Trophoblast cell (in vitro differentiated cells and primary cell): ENCODE measurements at regions not wholly inside any gene's neighbourhood (a gene's known extent, or its start where the extent isn't known, plus 50 kb on each side); places are given as distances from the start of the nearest gene placed in this dataset.

Experiments
- DNase-seq, 2 donors: peaks; one replicate each; pipeline ENCODE4 v3.0.0-alpha.2; 2016
- H2AFZ ChIP-seq: 2 replicates; pipeline ENCODE4 v1.6.1; 2013; ENCODE audit warnings: low read length, moderate library complexity, mild to moderate bottlenecking; ENCODE audit not compliant: insufficient read depth, poor library complexity
- H2AK5ac ChIP-seq: 2 replicates; pipeline ENCODE4 v1.6.1; 2013; ENCODE audit warnings: mild to moderate bottlenecking, low read length
- H2BK120ac ChIP-seq: 2 replicates; pipeline ENCODE4 v1.6.1; 2013; ENCODE audit warnings: low read length, mild to moderate bottlenecking, moderate library complexity; ENCODE audit not compliant: insufficient read depth, poor library complexity
- H2BK12ac ChIP-seq: 2 replicates; pipeline ENCODE4 v1.6.1; 2013; ENCODE audit warnings: mild to moderate bottlenecking, low read length, moderate library complexity
- H2BK5ac ChIP-seq: 2 replicates; pipeline ENCODE4 v1.6.1; 2013; ENCODE audit warnings: low read length, low read depth, moderate library complexity, mild to moderate bottlenecking; ENCODE audit not compliant: poor library complexity
- H3K14ac ChIP-seq: 2 replicates; pipeline ENCODE4 v1.6.1; 2013; ENCODE audit warnings: mild to moderate bottlenecking, low read length
- H3K18ac ChIP-seq: 2 replicates; pipeline ENCODE4 v1.6.1; 2013; ENCODE audit warnings: mild to moderate bottlenecking, low read length
- H3K23ac ChIP-seq: 2 replicates; pipeline ENCODE4 v1.6.1; 2013; ENCODE audit warnings: low read length
- H3K27ac ChIP-seq: 2 replicates; pipeline ENCODE4 v1.5.1; 2013; ENCODE audit warnings: low read depth, mild to moderate bottlenecking, inconsistent platforms, low read length, moderate library complexity
- H3K27me3 ChIP-seq: 2 replicates; pipeline ENCODE4 v1.6.1; 2013; ENCODE audit warnings: inconsistent platforms, mild to moderate bottlenecking, low read length, moderate library complexity; ENCODE audit not compliant: insufficient read depth
- H3K36me3 ChIP-seq, 2 experiments: 1 replicate in 1 of 2; 2 replicates in 1 of 2; pipeline ENCODE4 v1.6.1; 2013; ENCODE audit warnings: low read length in 2 of 2, mild to moderate bottlenecking in 2 of 2, moderate library complexity in 1 of 2; ENCODE audit not compliant: insufficient read depth in 2 of 2, control insufficient read depth in 1 of 2
- H3K4ac ChIP-seq: 2 replicates; pipeline ENCODE4 v1.6.1; 2013; ENCODE audit warnings: low read depth, mild to moderate bottlenecking, low read length, moderate library complexity
- H3K4me1 ChIP-seq, 2 experiments: 1 replicate in 1 of 2; 2 replicates in 1 of 2; pipeline ENCODE4 v1.6.1; 2013; ENCODE audit warnings: low read length in 2 of 2, mild to moderate bottlenecking in 2 of 2, moderate library complexity in 1 of 2; ENCODE audit not compliant: insufficient read depth in 2 of 2, control insufficient read depth in 1 of 2
- H3K4me2 ChIP-seq: 2 replicates; pipeline ENCODE4 v1.6.1; 2013; ENCODE audit warnings: inconsistent platforms, mild to moderate bottlenecking, low read length, moderate library complexity
- H3K4me3 ChIP-seq: 2 replicates; pipeline ENCODE4 v1.5.1; 2013; ENCODE audit warnings: mild to moderate bottlenecking, low read depth, low read length, inconsistent platforms
- H3K79me1 ChIP-seq: one replicate; pipeline ENCODE4 v1.6.1; 2013; ENCODE audit warnings: low read length
- H3K79me2 ChIP-seq: 2 replicates; pipeline ENCODE4 v1.6.1; 2013; ENCODE audit warnings: low read length, mild to moderate bottlenecking; ENCODE audit not compliant: control insufficient read depth, insufficient read depth, poor library complexity
- H3K9ac ChIP-seq: 2 replicates; pipeline ENCODE4 v1.6.1; 2013; ENCODE audit warnings: mild to moderate bottlenecking, low read length
- H3K9me3 ChIP-seq: 2 replicates; pipeline ENCODE4 v1.6.1; 2013; ENCODE audit warnings: low read depth, mild to moderate bottlenecking, control low read depth, inconsistent platforms, low read length; ENCODE audit not compliant: insufficient read depth
- H4K12ac ChIP-seq: 2 replicates; pipeline ENCODE4 v1.6.1; 2013; ENCODE audit warnings: low read depth, mild to moderate bottlenecking, low read length, moderate library complexity
- H4K8ac ChIP-seq: 2 replicates; pipeline ENCODE4 v1.6.1; 2013; ENCODE audit warnings: low read depth, mild to moderate bottlenecking, low read length, moderate library complexity
- H4K91ac ChIP-seq: one replicate; pipeline ENCODE4 v1.6.1; 2013; ENCODE audit warnings: low read depth, mild to moderate bottlenecking, low read length, moderate library complexity
- WGBS: extraction: QIAGEN DNeasy Blood & Tissue Kit; methylation state at CpG from one replicate; pipeline ENCODE4 v1.1.7; 2013; ENCODE audit warnings: missing lambda C conversion rate; ENCODE audit not compliant: insufficient read length, insufficient coverage; ENCODE audit errors: extremely low coverage; 5-methylcytosine and 5-hydroxymethylcytosine counted together

GRCh38 chr13:30526612-30527495 lies 61.1 kb upstream of the HMGB1 start:
- DNase-seq: peak; percentile 35 to 57
- H3K4me1 ChIP-seq: peaks cover 7 to 9% of the 10 kb centered on the region in 2 experiments
- no peak overlapping the region for H3K9ac ChIP-seq
- no peak overlapping the region for H2AFZ ChIP-seq
- no peak overlapping the region for H3K4me3 ChIP-seq
- H3K14ac ChIP-seq: peak overlapping the region; percentile 6
- peak overlapping the region; percentile 28 for H3K18ac ChIP-seq
- H3K23ac ChIP-seq: no peak overlapping the region
- H3K4ac ChIP-seq: no peak overlapping the region
- peak overlapping the region; percentile 3 for H2BK5ac ChIP-seq
- H4K8ac ChIP-seq: no peak overlapping the region
- H2AK5ac ChIP-seq: peak overlapping the region; percentile 9
- H3K4me2 ChIP-seq: peak overlapping the region; percentile 40
- peak overlapping the region; percentile 48 for H3K27ac ChIP-seq
- peaks cover 7% of the 10 kb centered on the region for H3K79me1 ChIP-seq
- H3K36me3 ChIP-seq: no peaks in the 10 kb centered on the region
- no peaks in the 10 kb centered on the region for H3K9me3 ChIP-seq
- no peaks in the 10 kb centered on the region for H3K27me3 ChIP-seq
- H4K12ac ChIP-seq: no peak overlapping the region
- peak overlapping the region; percentile 35 for H2BK120ac ChIP-seq
- H4K91ac ChIP-seq: peak overlapping the region; percentile 39
- WGBS: no CpG with 5 or more reads among the region's 21 CpGs
- peak overlapping the region; percentile 62 for H2BK12ac ChIP-seq
- H3K79me2 ChIP-seq: no peaks in the 10 kb centered on the region

GRCh38 chr13:30529085-30529834 lies 63.5 kb upstream of the HMGB1 start:
- Histone ChIP-seq H3K79me1 (peaks cover 7% of the 10 kb centered on the region), H3K9ac (no peak overlapping the region), H4K8ac (no peak overlapping the region), H3K18ac (no peak overlapping the region), H3K4me2 (no peak overlapping the region), H2BK12ac (no peak overlapping the region), H3K4me3 (no peak overlapping the region), H3K79me2 (no peaks in the 10 kb centered on the region), H2AFZ (no peak overlapping the region), H3K27ac (no peak overlapping the region), H3K14ac (no peak overlapping the region), H4K12ac (no peak overlapping the region), H3K4me1 (peaks cover 7 to 9% of the 10 kb centered on the region in 2 experiments), H2BK5ac (no peak overlapping the region), H3K9me3 (peaks cover 1% of the 10 kb centered on the region), H2BK120ac (no peak overlapping the region), H4K91ac (no peak overlapping the region), H3K27me3 (no peaks in the 10 kb centered on the region), H2AK5ac (no peak overlapping the region), H3K23ac (no peak overlapping the region), H3K4ac (no peak overlapping the region), H3K36me3 (no peaks in the 10 kb centered on the region)
- DNase-seq: no peak
- no CpG with 5 or more reads among the region's 8 CpGs for WGBS

- Histone ChIP-seq H4K8ac (no peak overlapping the region), H3K36me3 (no peaks in the 10 kb centered on the region), H4K91ac (no peak overlapping the region), H3K14ac (no peak overlapping the region), H3K79me2 (no peaks in the 10 kb centered on the region), H3K4me3 (no peak overlapping the region), H3K9me3 (peaks cover 1% of the 10 kb centered on the region), H3K79me1 (no peaks in the 10 kb centered on the region), H3K9ac (no peak overlapping the region), H2BK5ac (no peak overlapping the region), H2AK5ac (no peak overlapping the region), H3K4ac (no peak overlapping the region), H3K18ac (no peak overlapping the region), H3K27me3 (no peaks in the 10 kb centered on the region), H3K27ac (no peak overlapping the region), H3K4me1 (no peaks in the 10 kb centered on the region), H4K12ac (no peak overlapping the region), H3K4me2 (no peak overlapping the region), H2BK12ac (no peak overlapping the region), H2AFZ (no peak overlapping the region), H2BK120ac (no peak overlapping the region), H3K23ac (no peak overlapping the region)
- no peak for DNase-seq
- WGBS: no CpG with 5 or more reads among the region's 2 CpGs
Observed at GRCh38 chr13:30535046-30535445, 69.3 kb upstream of the HMGB1 start.

GRCh38 chr13:30545320-30545719 lies 72.4 kb upstream of the USPL1 start:
- H3K18ac ChIP-seq: no peak overlapping the region
- H3K4ac ChIP-seq: no peak overlapping the region
- H3K23ac ChIP-seq: no peak overlapping the region
- no peak overlapping the region for H2BK120ac ChIP-seq
- no peak overlapping the region for H4K12ac ChIP-seq
- whole genome bisulfite sequencing: no CpG with 5 or more reads among the region's 2 CpGs
- no peak for DNase-seq
- H3K27me3 ChIP-seq: no peaks in the 10 kb centered on the region
- H3K36me3 ChIP-seq: no peaks in the 10 kb centered on the region
- no peak overlapping the region for H2AK5ac ChIP-seq
- no peak overlapping the region for H3K4me2 ChIP-seq
- H3K9me3 ChIP-seq: no peaks in the 10 kb centered on the region
- H2BK5ac ChIP-seq: no peak overlapping the region
- H3K9ac ChIP-seq: no peak overlapping the region
- no peak overlapping the region for H2BK12ac ChIP-seq
- no peak overlapping the region for H3K4me3 ChIP-seq
- no peaks in the 10 kb centered on the region for H3K4me1 ChIP-seq
- H2AFZ ChIP-seq: no peak overlapping the region
- H4K91ac ChIP-seq: no peak overlapping the region
- H3K79me2 ChIP-seq: no peaks in the 10 kb centered on the region
- no peak overlapping the region for H3K27ac ChIP-seq
- no peak overlapping the region for H3K14ac ChIP-seq
- no peak overlapping the region for H4K8ac ChIP-seq
- no peaks in the 10 kb centered on the region for H3K79me1 ChIP-seq
